ENCODE measurements at regions not wholly inside any gene's neighbourhood (a gene's known extent, or its start where the extent isn't known, plus 50 kb on each side); places are given as distances from the start of the nearest gene placed in this dataset.
A peak's percentile ranks its signal among the peaks of the same experiment; 100 is the strongest.

DNA sequence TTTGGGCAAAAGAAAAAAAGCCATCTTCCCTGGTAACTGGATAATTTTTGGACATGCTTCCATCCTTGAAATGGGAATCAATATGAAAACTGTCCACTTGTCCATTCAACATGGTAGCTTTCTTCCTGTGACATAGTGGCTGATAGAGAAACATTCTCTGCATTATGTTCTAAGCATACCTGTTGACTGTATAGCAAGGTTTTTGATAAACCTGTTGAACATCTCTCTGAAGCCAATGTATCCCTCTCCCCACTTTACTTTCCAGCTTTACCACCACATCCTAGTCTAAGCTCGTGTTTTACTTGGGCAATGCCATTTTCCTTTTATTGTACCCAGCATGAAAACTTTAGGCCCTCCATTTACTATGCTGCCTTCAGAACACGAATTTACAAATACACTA lies 630.1 kb downstream of the TOX3 start:
- Histone ChIP-seq H3K4me3 (no peak overlapping the region), H3K36me3 (no peaks in the 10 kb centered on the region), H3K9me3 (no peaks in the 10 kb centered on the region), H3K27me3 (no peaks in the 10 kb centered on the region), H3K27ac (replicated peaks in 1 of 4) (no peak overlapping the region), H3K4me1 (no peaks in the 10 kb centered on the region)
- TF ChIP-seq POLR2A (IDR thresholded peaks at IDR 0.05; ENCODE audit: low read depth) (no peak), POLR2AphosphoS5 (IDR thresholded peaks at IDR 0.05) (no peak), EP300 (IDR thresholded peaks at IDR 0.05) (no peak)
- TF ChIP-seq, protein P1, sequence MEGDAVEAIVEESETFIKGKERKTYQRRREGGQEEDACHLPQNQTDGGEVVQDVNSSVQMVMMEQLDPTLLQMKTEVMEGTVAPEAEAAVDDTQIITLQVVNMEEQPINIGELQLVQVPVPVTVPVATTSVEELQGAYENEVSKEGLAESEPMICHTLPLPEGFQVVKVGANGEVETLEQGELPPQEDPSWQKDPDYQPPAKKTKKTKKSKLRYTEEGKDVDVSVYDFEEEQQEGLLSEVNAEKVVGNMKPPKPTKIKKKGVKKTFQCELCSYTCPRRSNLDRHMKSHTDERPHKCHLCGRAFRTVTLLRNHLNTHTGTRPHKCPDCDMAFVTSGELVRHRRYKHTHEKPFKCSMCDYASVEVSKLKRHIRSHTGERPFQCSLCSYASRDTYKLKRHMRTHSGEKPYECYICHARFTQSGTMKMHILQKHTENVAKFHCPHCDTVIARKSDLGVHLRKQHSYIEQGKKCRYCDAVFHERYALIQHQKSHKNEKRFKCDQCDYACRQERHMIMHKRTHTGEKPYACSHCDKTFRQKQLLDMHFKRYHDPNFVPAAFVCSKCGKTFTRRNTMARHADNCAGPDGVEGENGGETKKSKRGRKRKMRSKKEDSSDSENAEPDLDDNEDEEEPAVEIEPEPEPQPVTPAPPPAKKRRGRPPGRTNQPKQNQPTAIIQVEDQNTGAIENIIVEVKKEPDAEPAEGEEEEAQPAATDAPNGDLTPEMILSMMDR (IDR thresholded peaks at IDR 0.05) = no peak
- intact Hi-C loops (cut with DNase I) = no loop called here
- WGBS = 84% methylated on average over 2 of the region's 2 CpGs
- peak; percentile 7 for DNase-seq (ENCODE audit: extremely low spot score)

DNA sequence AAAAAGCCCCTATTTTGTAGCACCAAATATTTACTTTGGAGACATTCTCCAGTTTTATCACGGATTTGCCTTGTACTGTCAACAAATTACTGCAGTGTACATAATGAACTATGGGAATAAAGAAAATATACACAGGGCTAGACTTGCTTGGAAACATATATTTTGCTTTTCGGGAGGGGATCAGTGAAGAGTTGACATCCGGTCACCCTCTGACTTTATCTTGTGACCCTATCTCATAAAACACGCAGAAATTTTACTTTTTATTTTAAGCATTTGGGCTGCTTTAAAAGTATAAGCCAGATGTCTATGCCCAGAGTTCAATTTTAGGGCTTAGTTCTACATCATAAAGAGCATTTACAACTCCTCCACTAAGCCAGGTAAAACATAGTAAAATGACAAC lies 630.7 kb downstream of the TOX3 start:
- no peak overlapping the region for H3K4me3 ChIP-seq
- no peak for TF ChIP-seq EP300 (IDR thresholded peaks at IDR 0.05)
- TF ChIP-seq POLR2A (IDR thresholded peaks at IDR 0.05; ENCODE audit: low read depth) = no peak
- TF ChIP-seq, protein P1 (IDR thresholded peaks at IDR 0.05) = no peak
- TF ChIP-seq POLR2AphosphoS5 (IDR thresholded peaks at IDR 0.05) = no peak
- DNase-seq (ENCODE audit: extremely low spot score) = no peak
- H3K27me3 ChIP-seq = no peaks in the 10 kb centered on the region
- 57% methylated on average over 4 of the region's 4 CpGs for WGBS
- H3K27ac ChIP-seq (replicated peaks in 1 of 4) = no peak overlapping the region
- intact Hi-C loops (cut with DNase I) = no loop called here
- no peaks in the 10 kb centered on the region for H3K4me1 ChIP-seq
- H3K36me3 ChIP-seq = no peaks in the 10 kb centered on the region
- no peaks in the 10 kb centered on the region for H3K9me3 ChIP-seq

DNA sequence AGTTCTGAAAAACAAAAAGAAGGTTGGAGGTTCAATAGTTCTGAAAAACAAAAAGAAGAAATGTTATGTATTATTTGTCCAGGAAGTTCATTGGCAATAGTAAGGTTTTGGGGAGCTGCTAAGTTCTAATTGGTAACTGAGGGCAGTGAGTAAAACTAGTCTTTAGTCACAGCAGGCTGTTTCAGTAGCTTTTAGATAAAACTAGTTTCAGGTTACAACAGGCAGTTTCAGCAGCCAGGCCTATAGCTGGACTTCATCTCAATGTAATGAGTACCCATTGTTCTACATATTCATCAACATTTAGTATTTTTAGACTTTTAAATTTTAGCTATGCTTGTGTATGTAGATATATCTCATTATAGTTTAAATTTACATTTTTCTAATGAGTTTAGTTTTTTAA lies 639.3 kb downstream of the TOX3 start:
- Histone ChIP-seq H3K27ac (replicated peaks in 1 of 4) (no peak overlapping the region), H3K27me3 (no peaks in the 10 kb centered on the region), H3K4me3 (no peak overlapping the region), H3K9me3 (no peaks in the 10 kb centered on the region), H3K4me1 (no peaks in the 10 kb centered on the region), H3K36me3 (no peaks in the 10 kb centered on the region)
- TF ChIP-seq POLR2AphosphoS5 (IDR thresholded peaks at IDR 0.05) = no peak
- TF ChIP-seq EP300 (IDR thresholded peaks at IDR 0.05) = no peak
- TF ChIP-seq, protein P1 (IDR thresholded peaks at IDR 0.05) = no peak
- TF ChIP-seq POLR2A (IDR thresholded peaks at IDR 0.05; ENCODE audit: low read depth) = no peak
- intact Hi-C loops (cut with DNase I) = no loop called here
- no peak for DNase-seq (ENCODE audit: extremely low spot score)

DNA sequence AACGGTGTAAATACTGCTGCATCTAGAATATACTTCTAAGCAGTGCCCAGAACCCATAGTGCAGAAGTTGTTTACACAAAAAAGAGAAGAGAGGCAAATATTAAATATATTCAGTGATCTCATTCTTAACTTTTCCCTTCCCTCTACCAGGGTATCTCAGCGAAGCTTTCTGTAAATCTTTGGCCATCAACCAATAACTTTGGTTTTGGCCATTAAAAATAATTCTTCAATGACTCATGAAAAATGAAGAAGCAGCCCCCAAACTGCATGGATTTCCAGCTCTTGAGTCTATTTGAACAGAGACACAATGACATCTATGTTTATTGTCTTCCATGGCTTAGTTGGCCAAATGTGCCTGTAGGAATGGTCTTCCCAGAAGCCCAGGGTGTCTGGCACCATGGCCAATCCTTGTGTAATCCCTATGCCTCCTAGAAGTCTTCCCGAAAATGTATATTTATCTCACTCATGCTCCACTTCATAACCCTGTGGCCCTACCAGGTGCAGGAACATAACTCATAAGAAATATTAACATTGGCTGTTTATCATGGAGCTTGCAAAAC lies 646.6 kb downstream of the TOX3 start:
- Histone ChIP-seq H3K36me3 (no peaks in the 10 kb centered on the region), H3K27ac (replicated peaks in 1 of 4) (no peak overlapping the region), H3K4me3 (no peak overlapping the region), H3K9me3 (no peaks in the 10 kb centered on the region), H3K27me3 (no peaks in the 10 kb centered on the region), H3K4me1 (no peaks in the 10 kb centered on the region)
- intact Hi-C loops (cut with DNase I) = no loop called here
- DNase-seq (ENCODE audit: extremely low spot score) = no peak
- TF ChIP-seq POLR2AphosphoS5 (IDR thresholded peaks at IDR 0.05) = no peak
- TF ChIP-seq POLR2A (IDR thresholded peaks at IDR 0.05; ENCODE audit: low read depth) = no peak
- TF ChIP-seq, protein P1 (IDR thresholded peaks at IDR 0.05) = no peak
- no peak for TF ChIP-seq EP300 (IDR thresholded peaks at IDR 0.05)
- 68% methylated on average over 3 of the region's 3 CpGs for WGBS

DNA sequence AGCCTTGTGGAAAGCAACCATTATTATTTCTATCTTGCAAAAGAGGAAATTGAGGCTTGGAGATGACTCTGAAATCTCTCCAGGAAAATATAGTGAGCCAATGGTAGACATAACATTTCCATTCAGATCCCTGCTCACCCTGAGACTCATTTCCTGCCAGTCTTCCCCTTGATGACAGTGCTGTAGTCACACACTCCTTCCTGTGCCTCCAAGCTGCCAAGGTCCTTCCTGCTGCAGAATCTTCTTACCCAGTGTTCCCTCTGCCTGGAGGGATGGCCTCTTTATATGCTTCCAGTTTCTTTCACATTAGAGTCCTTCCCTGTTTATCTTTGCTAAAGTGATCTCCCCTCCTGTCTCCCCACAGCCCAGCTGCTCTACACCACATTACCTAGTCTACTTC lies 648.1 kb downstream of the TOX3 start:
- H3K27me3 ChIP-seq = no peaks in the 10 kb centered on the region
- H3K36me3 ChIP-seq = no peaks in the 10 kb centered on the region
- TF ChIP-seq EP300 (IDR thresholded peaks at IDR 0.05) = no peak
- TF ChIP-seq POLR2A (IDR thresholded peaks at IDR 0.05; ENCODE audit: low read depth) = no peak
- TF ChIP-seq, protein P1 (IDR thresholded peaks at IDR 0.05) = no peak
- no peaks in the 10 kb centered on the region for H3K9me3 ChIP-seq
- DNase-seq (ENCODE audit: extremely low spot score) = no peak
- no peak overlapping the region for H3K4me3 ChIP-seq
- no peaks in the 10 kb centered on the region for H3K4me1 ChIP-seq
- intact Hi-C loops (cut with DNase I) = no loop called here
- H3K27ac ChIP-seq (replicated peaks in 1 of 4) = no peak overlapping the region
